D721Med (cell line): ENCODE measurements at regions not wholly inside any gene's neighbourhood (a gene's known extent, or its start where the extent isn't known, plus 50 kb on each side); places are given as distances from the start of the nearest gene placed in this dataset.
A peak's percentile ranks its signal among the peaks of the same experiment; 100 is the strongest.

Experiments used
- DNase-seq: peaks from one replicate; pipeline ENCODE4 v3.0.0; 2011; ENCODE audit warnings: low spot score; ENCODE audit not compliant: insufficient read length
- FAIRE-seq: peaks from 2 replicates; lab custom pipeline; 2011; peaks lifted over from hg19 to GRCh38; lab: Jason Lieb, UNC
- TF ChIP-seq, protein P1 (sequence below): IDR thresholded peaks from 2 replicates; pipeline ENCODE4 v1.5.1; 2012; ENCODE audit warnings: mild to moderate bottlenecking, control low read depth; ENCODE audit not compliant: insufficient read depth; ENCODE audit errors: missing control alignments

GRCh38 chr2:128468186-128468920 lies 149.7 kb upstream of the HS6ST1 start:
- no peak for FAIRE-seq
- TF ChIP-seq, protein P1, sequence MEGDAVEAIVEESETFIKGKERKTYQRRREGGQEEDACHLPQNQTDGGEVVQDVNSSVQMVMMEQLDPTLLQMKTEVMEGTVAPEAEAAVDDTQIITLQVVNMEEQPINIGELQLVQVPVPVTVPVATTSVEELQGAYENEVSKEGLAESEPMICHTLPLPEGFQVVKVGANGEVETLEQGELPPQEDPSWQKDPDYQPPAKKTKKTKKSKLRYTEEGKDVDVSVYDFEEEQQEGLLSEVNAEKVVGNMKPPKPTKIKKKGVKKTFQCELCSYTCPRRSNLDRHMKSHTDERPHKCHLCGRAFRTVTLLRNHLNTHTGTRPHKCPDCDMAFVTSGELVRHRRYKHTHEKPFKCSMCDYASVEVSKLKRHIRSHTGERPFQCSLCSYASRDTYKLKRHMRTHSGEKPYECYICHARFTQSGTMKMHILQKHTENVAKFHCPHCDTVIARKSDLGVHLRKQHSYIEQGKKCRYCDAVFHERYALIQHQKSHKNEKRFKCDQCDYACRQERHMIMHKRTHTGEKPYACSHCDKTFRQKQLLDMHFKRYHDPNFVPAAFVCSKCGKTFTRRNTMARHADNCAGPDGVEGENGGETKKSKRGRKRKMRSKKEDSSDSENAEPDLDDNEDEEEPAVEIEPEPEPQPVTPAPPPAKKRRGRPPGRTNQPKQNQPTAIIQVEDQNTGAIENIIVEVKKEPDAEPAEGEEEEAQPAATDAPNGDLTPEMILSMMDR: no peak
- DNase-seq: no peak

GRCh38 chr2:128469203-128469602 lies 150.5 kb upstream of the HS6ST1 start:
- TF ChIP-seq, protein P1: peak; percentile 3
- DNase-seq: no peak
- FAIRE-seq: no peak

GRCh38 chr2:128469875-128470274 lies 151.2 kb upstream of the HS6ST1 start:
- no peak for FAIRE-seq
- TF ChIP-seq, protein P1: no peak
- DNase-seq: no peak

GRCh38 chr2:128472789-128473174 lies 154.1 kb upstream of the HS6ST1 start:
- no peak for FAIRE-seq
- DNase-seq: no peak
- TF ChIP-seq, protein P1: no peak

GRCh38 chr2:128473175-128474035 lies 154.7 kb upstream of the HS6ST1 start:
- TF ChIP-seq, protein P1: no peak
- DNase-seq: no peak
- FAIRE-seq: no peak

GRCh38 chr2:128474036-128474955 lies 155.6 kb upstream of the HS6ST1 start:
- no peak for DNase-seq
- TF ChIP-seq, protein P1: no peak
- FAIRE-seq: no peak
